K562 (cell line): ENCODE measurements at regions not wholly inside any gene's neighbourhood (a gene's known extent, or its start where the extent isn't known, plus 50 kb on each side); places are given as distances from the start of the nearest gene placed in this dataset.

Source experiments
- ATAC-seq: fragments of 200-7000 bp; cut with Tn5 transposase; 3 replicates; pipeline ENCODE4 v1.9.1; 2020; ENCODE audit warnings: moderate library complexity
- BruUV-seq: library from RNA; stranded (reverse); fragments of 400-500 nt; replicated peaks from 2 replicates; lab custom pipeline; 2021; lab: Mats Ljungman, UMichigan
- CTCF ChIA-PET: fragments of 300-600 bp; formaldehyde crosslinking; extraction: SDS; loops from one replicate; lab custom pipeline; 2021; ENCODE audit warnings: low intra/inter-chr PET ratio; lab: Yijun Ruan, JAX
- POLR2A ChIA-PET: fragments of 300-600, 350-650 bp; sonication (Branson Sonifier 250); formaldehyde crosslinking; extraction: SDS; loops from one replicate; lab custom pipeline; 2021; ENCODE audit warnings: antibody characterized with exemption, inconsistent platforms; lab: Yijun Ruan, JAX
- DNase-seq, 4 experiments: peaks; one replicate each; pipeline versions ENCODE4 v3.0.0 to v3.0.0-alpha.2; 2011 to 2018; ENCODE audit warnings: low spot score in 3 of 4, mixed read lengths in 3 of 4; ENCODE audit errors: extremely low read depth in 1 of 4
- FAIRE-seq: peaks from 2 replicates; lab custom pipeline; 2011; peaks lifted over from hg19 to GRCh38; lab: Jason Lieb, UNC
- H2AFZ ChIP-seq: 2 replicates; pipeline ENCODE4 v1.6.0; 2011; ENCODE audit warnings: low read depth, low read length, control low read depth, inconsistent platforms
- H3K27ac ChIP-seq: fragments of 200-600 bp; 3 replicates; pipeline ENCODE4 v1.8.0; 2011; ENCODE audit warnings: low read depth, mild to moderate bottlenecking, control low read depth, inconsistent platforms, low read length, moderate library complexity, mixed read lengths; ENCODE audit errors: extremely low read depth
- H3K27me3 ChIP-seq, 2 experiments: fragments of 300-600 bp in 1 of 2; 2 replicates in 1 of 2; 3 replicates in 1 of 2; pipeline versions ENCODE4 v1.6.0 to v1.8.0; 2011; ENCODE audit warnings: inconsistent platforms in 2 of 2, low read length in 2 of 2, mild to moderate bottlenecking in 1 of 2, mixed read lengths in 1 of 2, moderate library complexity in 1 of 2; ENCODE audit not compliant: control insufficient read depth in 2 of 2, insufficient read depth in 2 of 2
- H3K36me3 ChIP-seq: fragments of 300-600 bp; 3 replicates; pipeline ENCODE4 v1.8.0; 2011; ENCODE audit warnings: mild to moderate bottlenecking, low read length, inconsistent platforms; ENCODE audit not compliant: control insufficient read depth, insufficient read depth
- H3K4me1 ChIP-seq, 2 experiments: fragments of 200-600 bp in 1 of 2; replicated peaks in 1 of 2; 2 replicates in 1 of 2; 3 replicates in 1 of 2; pipeline versions ENCODE4 v1.5.1 to v1.8.0; 2011; ENCODE audit warnings: inconsistent platforms in 2 of 2, low read length in 2 of 2, mild to moderate bottlenecking in 1 of 2, mixed read lengths in 1 of 2, moderate library complexity in 1 of 2; ENCODE audit not compliant: control insufficient read depth in 2 of 2, insufficient read depth in 2 of 2
- H3K4me2 ChIP-seq: 2 replicates; pipeline ENCODE4 v1.6.1; 2011; ENCODE audit warnings: low read length, control low read depth, inconsistent platforms, mixed read lengths; ENCODE audit not compliant: insufficient read depth
- H3K4me3 ChIP-seq: fragments of 200-600 bp; sonication (generic), shearing (Covaris generic); 2 replicates; pipeline ENCODE4 v1.5.1; 2016; ENCODE audit warnings: control low read depth, inconsistent platforms
- H3K79me2 ChIP-seq: fragments of 200-600 bp; 3 replicates; pipeline ENCODE4 v1.8.0; 2011; ENCODE audit warnings: low read length, inconsistent platforms; ENCODE audit not compliant: control insufficient read depth, insufficient read depth
- H3K9ac ChIP-seq, 2 experiments: 2 replicates each; pipeline versions ENCODE4 v1.6.0 to v1.6.1; 2011; ENCODE audit warnings: low read depth in 2 of 2, low read length in 2 of 2, control low read depth in 1 of 2, inconsistent platforms in 1 of 2, mild to moderate bottlenecking in 1 of 2, mixed read lengths in 1 of 2; ENCODE audit not compliant: insufficient read depth in 1 of 2
- H3K9me1 ChIP-seq: one replicate; pipeline ENCODE4 v1.6.0; 2011; ENCODE audit warnings: inconsistent platforms, mild to moderate bottlenecking, low read length, moderate library complexity; ENCODE audit not compliant: control insufficient read depth, insufficient read depth
- H3K9me3 ChIP-seq: replicated peaks from 2 replicates; pipeline ENCODE4 v1.5.1; 2011; ENCODE audit warnings: low read depth, low read length, inconsistent platforms; ENCODE audit not compliant: control insufficient read depth, insufficient read depth
- H4K20me1 ChIP-seq: replicated peaks from 2 replicates; pipeline ENCODE4 v1.6.1; 2011; ENCODE audit warnings: low read length, inconsistent platforms, mixed read lengths; ENCODE audit not compliant: control insufficient read depth, insufficient read depth
- ARNT ChIP-seq, 2 experiments: fragments of 450-650 bp; IDR thresholded peaks; 2 replicates each; pipeline ENCODE4 v1.6.1; 2016; ENCODE audit warnings: mild to moderate bottlenecking in 1 of 2
- BACH1 ChIP-seq: fragments of 200-800 bp; sonication (Bioruptor generic); IDR thresholded peaks from 2 replicates; pipeline ENCODE4 v1.6.1; 2016; ENCODE audit warnings: missing genetic modification characterization, missing compliant biosample characterization
- HEY1 ChIP-seq: fragments of 250-450 bp; sonication (Bioruptor Pico); IDR thresholded peaks from 2 replicates; pipeline ENCODE4 v1.5.0; 2020; ENCODE audit warnings: mild to moderate bottlenecking, moderate library complexity, borderline replicate concordance
- KLF13 ChIP-seq: fragments of 450-650 bp; IDR thresholded peaks from 2 replicates; pipeline ENCODE4 v1.6.1; 2016; ENCODE audit warnings: missing genetic modification characterization, low read depth, mild to moderate bottlenecking, missing compliant biosample characterization, moderate library complexity, borderline replicate concordance
- MEIS2 ChIP-seq: fragments of 450-650 bp; IDR thresholded peaks from 2 replicates; pipeline ENCODE4 v1.6.1; 2014; ENCODE audit warnings: mild to moderate bottlenecking; ENCODE audit not compliant: partially characterized antibody
- NFE2L1 ChIP-seq: fragments of 450-650 bp; IDR thresholded peaks from 2 replicates; pipeline ENCODE4 v1.6.1; 2016; ENCODE audit warnings: missing genetic modification characterization, low read depth, mild to moderate bottlenecking, missing compliant biosample characterization, moderate library complexity, borderline replicate concordance
- NR1H2 ChIP-seq: sonication (generic); formaldehyde crosslinking; IDR thresholded peaks from 2 replicates; pipeline ENCODE4 v1.4.0; 2020; ENCODE audit warnings: mild to moderate bottlenecking, missing genetic modification reagents
- RCOR1 ChIP-seq, 2 experiments: IDR thresholded peaks; 2 replicates each; pipeline ENCODE4 v1.6.1; 2012; ENCODE audit warnings: low read depth in 2 of 2, low read length in 2 of 2, borderline replicate concordance in 1 of 2, improper control_type of control experiment in 1 of 2
- SAFB2 ChIP-seq: fragments of 200-400 bp; formaldehyde crosslinking; IDR thresholded peaks from 2 replicates; pipeline ENCODE4 v1.6.1; 2018; ENCODE audit warnings: borderline replicate concordance, low read length, low read depth, moderate library complexity; ENCODE audit not compliant: severe bottlenecking
- SMAD4 ChIP-seq: fragments of 250-450 bp; sonication (Bioruptor Pico); conservative IDR thresholded peaks from 2 replicates; pipeline ENCODE4 v1.8.0; 2021; ENCODE audit warnings: inconsistent platforms, mild to moderate bottlenecking, moderate library complexity
- SNRNP70 ChIP-seq: fragments of 200-400 bp; formaldehyde crosslinking; optimal IDR thresholded peaks from 2 replicates; pipeline ENCODE3; 2017; ENCODE audit warnings: low read depth, low read length
- ZNF12 ChIP-seq: sonication (generic); formaldehyde crosslinking; IDR thresholded peaks from 2 replicates; pipeline ENCODE4 v1.4.0; 2020; ENCODE audit warnings: mild to moderate bottlenecking, missing genetic modification reagents
- WGBS: fragments of 100-300 bp; shearing (Covaris generic); methylation state at CpG from one replicate; pipeline ENCODE4 v1.1.6; 2016; ENCODE audit warnings: low coverage, mixed read lengths; ENCODE audit not compliant: insufficient coverage; ENCODE audit errors: missing lambda C conversion rate; 5-methylcytosine and 5-hydroxymethylcytosine counted together
- in situ Hi-C: fragments of 300-500 bp; cut with MboI; formaldehyde crosslinking; loops from 4 replicates; pipeline ENCODE4 v1.15.0; 2018; ENCODE audit warnings: inconsistent platforms, mixed read lengths
- intact Hi-C: fragments of 100-400 bp; cut with micrococcal nuclease; formaldehyde crosslinking; loops from 2 replicates; pipeline ENCODE4 v1.14.2; 2022
- TF ChIP-seq, protein P1 (sequence below): fragments of 250-450 bp; sonication (Bioruptor Pico); IDR thresholded peaks from 2 replicates; pipeline ENCODE4 v1.8.0; 2021; ENCODE audit warnings: borderline replicate concordance, mild to moderate bottlenecking, moderate library complexity; ENCODE audit not compliant: poor library complexity, severe bottlenecking
- TF ChIP-seq, protein P2 (sequence below): fragments of 200-800 bp; sonication (Bioruptor generic); IDR thresholded peaks from 2 replicates; pipeline ENCODE4 v1.6.1; 2016; ENCODE audit warnings: missing genetic modification characterization, missing compliant biosample characterization
- TF ChIP-seq, protein P3 (sequence below): fragments of 250-450 bp; sonication (Bioruptor Pico); IDR thresholded peaks from 2 replicates; pipeline ENCODE4 v1.4.0; 2020; ENCODE audit warnings: mild to moderate bottlenecking

DNA sequence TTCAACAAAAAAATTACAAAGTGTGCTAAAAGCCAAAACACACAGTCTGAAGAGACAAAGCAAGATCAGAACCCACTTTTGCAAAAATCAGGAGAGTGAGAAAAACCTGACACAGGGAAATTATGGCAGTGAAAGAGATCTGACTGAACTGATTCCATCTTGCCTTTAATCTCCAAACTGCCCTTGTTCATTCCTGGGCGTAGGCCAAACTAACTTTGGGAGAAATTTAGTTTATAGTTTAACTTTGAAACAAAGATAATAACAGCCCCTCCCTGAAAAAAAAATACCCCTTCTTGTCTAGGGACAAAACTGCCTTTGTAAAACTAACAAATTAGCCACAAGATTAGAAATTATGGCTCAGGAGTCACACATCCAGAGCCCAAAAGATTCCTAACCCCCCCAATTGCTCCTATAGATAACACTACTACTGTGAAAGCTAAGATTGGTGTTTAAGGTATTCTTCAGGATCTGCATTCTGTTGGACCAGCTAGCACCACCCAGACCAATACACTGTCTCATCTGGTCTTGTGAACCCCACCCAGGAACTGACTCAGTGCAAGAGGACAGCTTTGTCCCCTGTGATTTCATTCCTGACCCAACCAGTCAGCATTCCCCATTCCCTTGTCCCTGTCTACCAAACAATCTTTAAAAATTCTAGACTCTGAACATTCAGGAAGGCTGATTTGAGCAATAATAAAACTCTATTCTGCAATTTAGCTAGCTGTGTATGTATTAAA, 226.1 kb upstream of the SH3BP4 start:
- Histone ChIP-seq H4K20me1 (no peaks in the 10 kb centered on the region), H3K4me1 (no peaks in the 10 kb centered on the region), H3K9me3 (no peaks in the 10 kb centered on the region), H3K4me3 (no peak overlapping the region), H3K27me3 (no peaks in the 10 kb centered on the region), H3K79me2 (no peaks in the 10 kb centered on the region), H3K36me3 (no peaks in the 10 kb centered on the region), H2AFZ (no peak overlapping the region), H3K9me1 (no peaks in the 10 kb centered on the region), H3K27ac (no peak overlapping the region), H3K4me2 (no peak overlapping the region), H3K9ac (no peak overlapping the region)
- FAIRE-seq: no peak
- in situ Hi-C loops (no loop called here), intact Hi-C loops (no loop called here)
- no peak for DNase-seq
- ChIA-PET CTCF (no interaction called here), POLR2A (no interaction called here)
- no TSS peak for BruUV-seq
- 0% methylated on average over 1 of the region's 1 CpG for WGBS
- ATAC-seq: no peak
- TF ChIP-seq SMAD4 (CRISPR knock-in tag) (no peak), SAFB2 (no peak), RCOR1 (IDR thresholded peaks at IDR 0.05; ENCODE audit: borderline replicate concordance in 1 of 2, low read depth in 2 of 2, low read length in 2 of 2) (no peak), KLF13 (tag) (no peak), ARNT (IDR thresholded peaks at IDR 0.05) (no peak), ZNF12 (CRISPR knock-in tag) (no peak), NR1H2 (no peak), SNRNP70 (no peak), HEY1 (CRISPR knock-in tag) (no peak), MEIS2 (no peak), BACH1 (tag) (no peak), NFE2L1 (tag) (no peak)
- TF ChIP-seq, protein P1, sequence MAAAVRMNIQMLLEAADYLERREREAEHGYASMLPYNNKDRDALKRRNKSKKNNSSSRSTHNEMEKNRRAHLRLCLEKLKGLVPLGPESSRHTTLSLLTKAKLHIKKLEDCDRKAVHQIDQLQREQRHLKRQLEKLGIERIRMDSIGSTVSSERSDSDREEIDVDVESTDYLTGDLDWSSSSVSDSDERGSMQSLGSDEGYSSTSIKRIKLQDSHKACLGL (CRISPR knock-in tag): no peak
- TF ChIP-seq, protein P2, sequence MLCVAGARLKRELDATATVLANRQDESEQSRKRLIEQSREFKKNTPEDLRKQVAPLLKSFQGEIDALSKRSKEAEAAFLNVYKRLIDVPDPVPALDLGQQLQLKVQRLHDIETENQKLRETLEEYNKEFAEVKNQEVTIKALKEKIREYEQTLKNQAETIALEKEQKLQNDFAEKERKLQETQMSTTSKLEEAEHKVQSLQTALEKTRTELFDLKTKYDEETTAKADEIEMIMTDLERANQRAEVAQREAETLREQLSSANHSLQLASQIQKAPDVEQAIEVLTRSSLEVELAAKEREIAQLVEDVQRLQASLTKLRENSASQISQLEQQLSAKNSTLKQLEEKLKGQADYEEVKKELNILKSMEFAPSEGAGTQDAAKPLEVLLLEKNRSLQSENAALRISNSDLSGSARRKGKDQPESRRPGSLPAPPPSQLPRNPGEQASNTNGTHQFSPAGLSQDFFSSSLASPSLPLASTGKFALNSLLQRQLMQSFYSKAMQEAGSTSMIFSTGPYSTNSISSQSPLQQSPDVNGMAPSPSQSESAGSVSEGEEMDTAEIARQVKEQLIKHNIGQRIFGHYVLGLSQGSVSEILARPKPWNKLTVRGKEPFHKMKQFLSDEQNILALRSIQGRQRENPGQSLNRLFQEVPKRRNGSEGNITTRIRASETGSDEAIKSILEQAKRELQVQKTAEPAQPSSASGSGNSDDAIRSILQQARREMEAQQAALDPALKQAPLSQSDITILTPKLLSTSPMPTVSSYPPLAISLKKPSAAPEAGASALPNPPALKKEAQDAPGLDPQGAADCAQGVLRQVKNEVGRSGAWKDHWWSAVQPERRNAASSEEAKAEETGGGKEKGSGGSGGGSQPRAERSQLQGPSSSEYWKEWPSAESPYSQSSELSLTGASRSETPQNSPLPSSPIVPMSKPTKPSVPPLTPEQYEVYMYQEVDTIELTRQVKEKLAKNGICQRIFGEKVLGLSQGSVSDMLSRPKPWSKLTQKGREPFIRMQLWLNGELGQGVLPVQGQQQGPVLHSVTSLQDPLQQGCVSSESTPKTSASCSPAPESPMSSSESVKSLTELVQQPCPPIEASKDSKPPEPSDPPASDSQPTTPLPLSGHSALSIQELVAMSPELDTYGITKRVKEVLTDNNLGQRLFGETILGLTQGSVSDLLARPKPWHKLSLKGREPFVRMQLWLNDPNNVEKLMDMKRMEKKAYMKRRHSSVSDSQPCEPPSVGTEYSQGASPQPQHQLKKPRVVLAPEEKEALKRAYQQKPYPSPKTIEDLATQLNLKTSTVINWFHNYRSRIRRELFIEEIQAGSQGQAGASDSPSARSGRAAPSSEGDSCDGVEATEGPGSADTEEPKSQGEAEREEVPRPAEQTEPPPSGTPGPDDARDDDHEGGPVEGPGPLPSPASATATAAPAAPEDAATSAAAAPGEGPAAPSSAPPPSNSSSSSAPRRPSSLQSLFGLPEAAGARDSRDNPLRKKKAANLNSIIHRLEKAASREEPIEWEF (CRISPR knock-in tag): no peak
- TF ChIP-seq, protein P3, sequence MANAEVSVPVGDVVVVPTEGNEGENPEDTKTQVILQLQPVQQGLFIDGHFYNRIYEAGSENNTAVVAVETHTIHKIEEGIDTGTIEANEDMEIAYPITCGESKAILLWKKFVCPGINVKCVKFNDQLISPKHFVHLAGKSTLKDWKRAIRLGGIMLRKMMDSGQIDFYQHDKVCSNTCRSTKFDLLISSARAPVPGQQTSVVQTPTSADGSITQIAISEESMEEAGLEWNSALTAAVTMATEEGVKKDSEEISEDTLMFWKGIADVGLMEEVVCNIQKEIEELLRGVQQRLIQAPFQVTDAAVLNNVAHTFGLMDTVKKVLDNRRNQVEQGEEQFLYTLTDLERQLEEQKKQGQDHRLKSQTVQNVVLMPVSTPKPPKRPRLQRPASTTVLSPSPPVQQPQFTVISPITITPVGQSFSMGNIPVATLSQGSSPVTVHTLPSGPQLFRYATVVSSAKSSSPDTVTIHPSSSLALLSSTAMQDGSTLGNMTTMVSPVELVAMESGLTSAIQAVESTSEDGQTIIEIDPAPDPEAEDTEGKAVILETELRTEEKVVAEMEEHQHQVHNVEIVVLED (CRISPR knock-in tag): no peak
